Mucosa of stomach (tissue), 1 donor: ENCODE measurements at regions not wholly inside any gene's neighbourhood (a gene's known extent, or its start where the extent isn't known, plus 50 kb on each side); places are given as distances from the start of the nearest gene placed in this dataset.

ENCODE experiments used
- H3K27me3 ChIP-seq: one replicate; pipeline ENCODE4 v1.7.0; 2013; ENCODE audit warnings: mild to moderate bottlenecking, low read length; ENCODE audit not compliant: control insufficient read depth, insufficient read depth
- H3K36me3 ChIP-seq: one replicate; pipeline ENCODE4 v1.7.0; 2013; ENCODE audit warnings: low read length; ENCODE audit not compliant: control insufficient read depth, insufficient read depth
- H3K4me1 ChIP-seq: one replicate; pipeline ENCODE4 v1.7.0; 2013; ENCODE audit warnings: mild to moderate bottlenecking, low read length; ENCODE audit not compliant: control insufficient read depth, insufficient read depth
- H3K4me3 ChIP-seq: one replicate; pipeline ENCODE4 v1.7.0; 2013; ENCODE audit warnings: low read length
- H3K9ac ChIP-seq: one replicate; pipeline ENCODE4 v1.7.0; 2013; ENCODE audit warnings: mild to moderate bottlenecking, low read length, moderate library complexity
- H3K9me3 ChIP-seq: one replicate; pipeline ENCODE4 v1.7.0; 2013; ENCODE audit warnings: mild to moderate bottlenecking, low read length, moderate library complexity; ENCODE audit not compliant: control insufficient read depth
- donor health status: Pancreatic carcinoma.

DNA sequence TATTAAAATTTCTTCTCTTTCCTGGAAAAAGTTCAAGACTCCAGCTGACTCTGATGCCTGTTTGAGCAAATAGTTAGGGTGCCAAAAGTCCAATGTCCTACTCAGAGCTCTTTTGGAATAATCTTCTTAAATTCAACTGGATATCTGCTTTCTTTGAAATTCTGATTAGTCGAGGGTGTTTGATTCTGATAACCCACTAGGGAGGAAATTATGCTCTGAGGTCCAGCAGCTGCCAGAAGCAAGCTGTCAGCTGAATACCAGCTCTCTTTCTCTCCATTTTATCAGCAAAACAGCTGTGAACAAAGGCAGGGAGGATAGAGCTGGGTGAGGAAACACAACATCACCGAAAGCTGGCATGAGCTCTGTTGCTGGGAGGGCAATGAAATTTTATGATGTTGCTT, 141.5 kb downstream of the CAND1 start:
- H3K4me3 ChIP-seq: no peak overlapping the region
- H3K4me1 ChIP-seq: peaks cover 4% of the 10 kb centered on the region
- no peaks in the 10 kb centered on the region for H3K36me3 ChIP-seq
- no peak overlapping the region for H3K9ac ChIP-seq
- H3K9me3 ChIP-seq: no peaks in the 10 kb centered on the region
- H3K27me3 ChIP-seq: no peaks in the 10 kb centered on the region

DNA sequence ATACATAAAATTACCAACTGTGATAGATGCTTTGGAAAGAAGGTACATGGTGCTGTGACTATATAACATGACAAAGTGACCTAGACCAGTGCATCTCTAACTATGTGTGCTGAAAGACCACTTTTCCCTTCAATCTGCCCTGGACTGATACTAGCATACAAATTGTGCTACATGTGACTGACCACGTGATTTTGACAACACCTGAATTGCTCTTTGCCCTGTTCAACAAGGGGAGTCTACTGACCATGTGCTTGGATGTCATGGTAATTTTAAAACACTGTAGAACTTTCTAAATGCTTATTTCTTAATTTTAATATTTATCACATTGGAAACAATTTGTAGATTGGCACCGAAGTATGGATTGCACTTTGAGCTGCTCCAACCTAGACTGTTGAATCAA, 142.4 kb downstream of the CAND1 start:
- no peaks in the 10 kb centered on the region for H3K36me3 ChIP-seq
- peaks cover 4% of the 10 kb centered on the region for H3K4me1 ChIP-seq
- H3K27me3 ChIP-seq: no peaks in the 10 kb centered on the region
- no peak overlapping the region for H3K4me3 ChIP-seq
- no peaks in the 10 kb centered on the region for H3K9me3 ChIP-seq
- no peak overlapping the region for H3K9ac ChIP-seq

DNA sequence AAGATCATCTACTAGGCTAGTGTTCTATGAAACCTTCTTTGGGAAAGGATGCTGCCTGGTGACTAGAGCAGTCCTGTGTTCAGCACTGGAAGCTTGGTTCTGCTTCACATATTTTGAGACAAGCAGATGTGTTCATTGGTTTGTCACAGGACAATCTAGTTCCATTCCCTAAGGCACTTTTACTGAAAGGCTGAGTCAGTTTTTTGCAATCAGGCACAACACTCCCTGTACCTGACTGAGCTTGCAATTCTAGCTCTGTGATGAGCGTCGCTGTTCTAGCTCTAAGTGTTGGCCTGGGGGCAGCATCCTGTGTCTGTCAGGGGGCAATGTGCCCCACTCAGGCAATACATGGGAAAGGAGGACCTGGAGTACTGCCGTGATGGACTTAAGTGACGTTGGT, 144.4 kb downstream of the CAND1 start:
- Histone ChIP-seq H3K9me3 (no peaks in the 10 kb centered on the region), H3K27me3 (no peaks in the 10 kb centered on the region), H3K9ac (no peak overlapping the region), H3K4me1 (peaks cover 4% of the 10 kb centered on the region), H3K4me3 (no peak overlapping the region), H3K36me3 (no peaks in the 10 kb centered on the region)

DNA sequence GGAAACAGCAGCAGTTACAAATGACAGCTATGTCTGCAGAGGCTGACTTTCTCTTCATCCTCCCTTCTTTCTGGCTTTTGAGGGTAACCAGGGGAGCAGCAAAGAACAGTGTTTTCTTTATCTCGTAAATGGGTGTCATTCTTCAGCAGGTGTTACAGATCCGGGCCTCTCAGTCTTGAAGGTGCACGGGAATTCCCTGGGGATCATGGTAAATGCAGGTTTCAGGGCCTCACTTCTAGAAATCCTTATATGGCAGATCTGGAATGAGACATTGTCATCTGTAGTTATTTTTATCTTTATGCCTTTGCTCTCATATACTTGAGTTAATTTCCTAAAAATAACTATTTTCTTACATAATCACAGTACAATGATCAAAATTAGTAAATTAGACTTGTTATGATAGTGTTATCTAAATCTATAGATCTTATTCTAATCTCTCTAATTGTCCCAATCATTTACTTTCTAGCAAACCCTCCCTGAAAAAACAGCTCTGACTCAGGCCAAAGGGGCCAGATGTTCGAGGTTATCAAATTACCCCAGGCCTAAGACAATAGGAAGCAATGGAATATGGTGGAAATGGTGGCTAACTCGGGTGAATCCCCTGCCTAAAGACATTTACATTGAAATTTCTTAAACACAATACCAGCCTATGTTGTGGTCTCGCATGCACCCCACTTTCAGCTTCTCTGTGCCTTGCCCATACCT, 145.0 kb downstream of the CAND1 start:
- H3K36me3 ChIP-seq: no peaks in the 10 kb centered on the region
- no peak overlapping the region for H3K9ac ChIP-seq
- H3K4me3 ChIP-seq: no peak overlapping the region
- H3K27me3 ChIP-seq: no peaks in the 10 kb centered on the region
- H3K9me3 ChIP-seq: no peaks in the 10 kb centered on the region
- peaks cover 4% of the 10 kb centered on the region for H3K4me1 ChIP-seq

DNA sequence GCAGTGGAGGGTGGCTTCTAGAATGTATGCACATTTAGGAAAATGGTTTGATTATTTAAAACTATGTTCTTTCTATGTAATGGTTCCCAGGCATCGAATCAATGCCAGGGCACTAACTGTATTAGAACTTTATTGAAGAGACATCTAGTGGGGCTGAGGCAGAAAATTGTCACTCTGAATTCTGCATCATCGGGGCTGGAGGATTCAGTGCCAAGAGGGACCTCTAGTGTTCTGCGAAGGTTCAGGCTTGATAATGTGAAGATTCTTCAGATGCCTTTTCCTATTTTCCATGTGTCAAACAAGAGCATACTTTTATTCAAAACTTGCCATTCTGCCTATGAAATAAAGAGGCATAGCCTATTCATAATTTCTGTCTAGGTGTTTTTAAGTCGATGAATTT, 146.3 kb downstream of the CAND1 start:
- Histone ChIP-seq H3K27me3 (no peaks in the 10 kb centered on the region), H3K9ac (no peak overlapping the region), H3K9me3 (no peaks in the 10 kb centered on the region), H3K36me3 (no peaks in the 10 kb centered on the region), H3K4me3 (no peak overlapping the region), H3K4me1 (peaks cover 9% of the 10 kb centered on the region)

DNA sequence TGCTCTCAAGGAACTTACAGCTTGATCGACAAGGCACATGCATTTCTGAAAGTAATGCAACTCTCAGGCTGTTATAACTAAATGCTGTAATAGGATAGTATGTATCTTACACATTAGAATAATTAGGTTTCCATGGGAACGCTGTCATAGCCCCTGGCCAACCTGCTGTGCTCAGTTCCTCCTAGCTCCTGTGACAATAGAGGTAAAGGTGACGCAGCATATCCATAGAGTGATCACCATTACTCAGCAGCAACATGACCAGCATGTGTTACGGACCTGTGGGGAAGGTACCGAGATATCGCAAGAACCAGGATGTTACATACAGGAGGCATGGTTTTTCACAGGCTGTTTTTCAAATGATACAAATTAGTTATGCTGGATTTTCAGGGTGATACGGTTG, 150.7 kb downstream of the CAND1 start:
- Histone ChIP-seq H3K27me3 (no peaks in the 10 kb centered on the region), H3K4me3 (no peak overlapping the region), H3K4me1 (peaks cover 12% of the 10 kb centered on the region), H3K9me3 (no peaks in the 10 kb centered on the region), H3K36me3 (no peaks in the 10 kb centered on the region), H3K9ac (no peak overlapping the region)

DNA sequence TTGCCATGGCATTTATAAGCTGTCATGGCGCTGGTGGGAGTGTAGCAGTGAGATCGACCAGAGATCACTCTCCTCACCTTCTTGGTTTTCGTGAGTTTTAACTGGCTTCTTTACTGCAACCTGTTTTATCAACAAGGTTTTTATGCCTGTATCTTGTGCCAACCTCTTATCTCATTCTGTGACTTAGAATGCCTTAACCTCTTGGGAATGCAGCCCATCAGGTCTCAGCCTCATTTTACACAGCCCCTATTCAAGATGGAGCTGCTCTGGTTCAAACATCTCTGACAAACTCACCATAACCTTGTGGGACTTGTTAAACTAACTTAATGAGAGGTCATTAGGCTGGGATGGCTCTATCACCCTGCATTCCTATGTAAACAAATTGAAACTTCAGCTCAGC, 151.3 kb downstream of the CAND1 start:
- H3K9me3 ChIP-seq: no peaks in the 10 kb centered on the region
- H3K4me1 ChIP-seq: peaks cover 19% of the 10 kb centered on the region
- H3K9ac ChIP-seq: no peak overlapping the region
- H3K4me3 ChIP-seq: no peak overlapping the region
- no peaks in the 10 kb centered on the region for H3K27me3 ChIP-seq
- H3K36me3 ChIP-seq: no peaks in the 10 kb centered on the region

DNA sequence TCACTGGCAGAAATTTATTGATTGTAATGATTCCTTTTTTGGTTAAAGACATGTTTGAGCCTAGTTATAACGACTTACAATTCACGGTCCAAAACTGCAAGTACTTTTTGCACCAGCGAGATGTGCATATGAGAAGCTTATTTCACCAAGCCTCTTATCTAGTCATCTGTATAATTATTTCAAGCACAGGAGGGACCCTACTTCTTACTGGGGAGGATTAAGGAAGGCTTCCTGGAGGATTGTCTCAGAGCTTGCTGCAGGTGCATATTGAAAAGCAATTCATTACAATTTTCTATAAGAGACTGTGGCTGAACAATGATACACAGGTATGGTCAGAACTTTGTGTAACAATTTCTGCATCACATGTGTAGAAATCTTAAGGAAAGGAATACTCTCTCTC, 152.9 kb downstream of the CAND1 start:
- Histone ChIP-seq H3K4me3 (no peak overlapping the region), H3K36me3 (no peaks in the 10 kb centered on the region), H3K9me3 (no peaks in the 10 kb centered on the region), H3K27me3 (no peaks in the 10 kb centered on the region), H3K9ac (no peak overlapping the region), H3K4me1 (peaks cover 35% of the 10 kb centered on the region)

DNA sequence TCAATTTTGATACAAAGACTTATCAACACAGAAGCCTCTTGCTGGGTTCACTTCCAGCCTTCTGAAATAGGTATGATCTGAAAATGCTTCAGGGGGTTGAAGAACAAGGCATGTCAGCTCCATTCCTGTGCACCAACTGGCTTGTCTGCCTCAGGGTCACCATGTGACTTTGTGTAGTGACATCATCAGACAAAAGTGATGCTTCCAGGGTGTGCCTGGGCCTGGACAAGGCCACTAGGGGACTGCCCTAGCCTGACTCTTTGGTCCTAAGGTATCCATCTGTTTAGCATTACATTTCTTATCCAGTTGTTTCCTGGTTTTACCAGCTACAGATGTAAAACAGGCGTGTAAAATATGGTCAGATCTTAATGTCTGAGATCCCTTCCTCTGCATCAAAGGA, 155.6 kb downstream of the CAND1 start:
- Histone ChIP-seq H3K9me3 (no peaks in the 10 kb centered on the region), H3K4me1 (peaks cover 44% of the 10 kb centered on the region), H3K36me3 (no peaks in the 10 kb centered on the region), H3K4me3 (no peak overlapping the region), H3K9ac (no peak overlapping the region), H3K27me3 (no peaks in the 10 kb centered on the region)

DNA sequence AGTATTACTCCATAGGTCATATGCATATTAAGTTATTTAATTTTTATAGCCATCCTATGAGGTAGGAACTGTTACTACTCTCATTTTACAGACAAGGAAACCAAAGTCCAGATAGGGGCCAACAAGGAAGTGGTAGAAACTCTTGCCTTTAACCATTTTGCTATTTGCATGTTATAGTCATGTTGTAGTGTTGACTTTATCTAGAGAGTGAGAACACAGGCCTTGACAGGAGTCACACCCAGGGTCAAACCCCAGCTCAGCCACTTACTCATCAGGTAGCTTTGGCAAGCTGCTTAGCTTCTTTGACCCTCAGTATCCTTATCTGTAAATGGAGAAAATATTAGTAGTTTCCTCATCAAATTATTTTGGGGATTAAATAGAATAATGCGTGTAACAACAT, 156.2 kb downstream of the CAND1 start:
- Histone ChIP-seq H3K9ac (no peak overlapping the region), H3K4me1 (peaks cover 39% of the 10 kb centered on the region)

DNA sequence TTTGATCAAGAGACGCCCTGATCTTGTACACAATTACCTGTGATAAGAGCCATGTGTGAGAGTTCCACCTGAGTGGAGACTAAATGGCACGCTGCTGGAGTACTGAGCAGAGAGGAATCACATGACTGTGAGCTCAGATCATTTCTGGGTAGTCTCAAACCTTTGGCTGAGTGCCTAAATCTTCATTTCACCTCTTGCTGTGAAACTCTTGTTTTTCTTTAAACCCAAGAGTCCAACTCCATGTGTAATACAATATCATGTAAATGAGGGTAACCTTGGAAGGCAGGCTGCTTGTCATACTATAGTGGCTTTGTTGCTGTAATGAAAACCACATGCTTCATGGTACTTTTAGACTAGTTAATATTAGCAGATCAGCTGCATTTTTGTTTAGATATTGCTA, 156.9 kb downstream of the CAND1 start:
- H3K4me1 ChIP-seq: peaks cover 35% of the 10 kb centered on the region
- H3K36me3 ChIP-seq: no peaks in the 10 kb centered on the region
- no peak overlapping the region for H3K9ac ChIP-seq
- H3K9me3 ChIP-seq: no peaks in the 10 kb centered on the region
- H3K4me3 ChIP-seq: no peak overlapping the region
- H3K27me3 ChIP-seq: no peaks in the 10 kb centered on the region

More for the DNA sequence above, 156.2 kb downstream of the CAND1 start:
- no peaks in the 10 kb centered on the region for H3K36me3 ChIP-seq
- no peak overlapping the region for H3K4me3 ChIP-seq
- H3K9me3 ChIP-seq: no peaks in the 10 kb centered on the region
- no peaks in the 10 kb centered on the region for H3K27me3 ChIP-seq

DNA sequence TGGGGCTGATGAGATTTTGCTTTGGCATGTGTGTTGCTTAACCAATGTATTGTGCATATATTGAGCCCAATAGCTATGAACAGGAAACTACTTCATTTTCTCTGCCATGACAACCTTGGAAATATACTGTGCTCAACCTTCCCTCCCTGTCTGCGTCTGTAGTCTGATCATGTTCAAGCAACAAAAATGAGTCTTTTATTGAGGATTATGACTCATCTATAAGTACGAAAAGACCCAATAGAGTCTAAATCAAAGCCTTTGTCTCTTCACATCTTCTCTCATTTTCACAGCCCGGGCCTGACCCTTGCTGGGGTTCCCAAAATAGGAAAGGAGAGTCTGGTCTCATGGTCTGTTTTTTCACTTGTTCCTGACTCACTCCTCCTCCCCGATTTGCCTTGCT, 158.2 kb downstream of the CAND1 start:
- H3K36me3 ChIP-seq: no peaks in the 10 kb centered on the region
- peaks cover 35% of the 10 kb centered on the region for H3K4me1 ChIP-seq
- no peak overlapping the region for H3K4me3 ChIP-seq
- H3K9ac ChIP-seq: no peak overlapping the region
- no peaks in the 10 kb centered on the region for H3K27me3 ChIP-seq
- no peaks in the 10 kb centered on the region for H3K9me3 ChIP-seq

DNA sequence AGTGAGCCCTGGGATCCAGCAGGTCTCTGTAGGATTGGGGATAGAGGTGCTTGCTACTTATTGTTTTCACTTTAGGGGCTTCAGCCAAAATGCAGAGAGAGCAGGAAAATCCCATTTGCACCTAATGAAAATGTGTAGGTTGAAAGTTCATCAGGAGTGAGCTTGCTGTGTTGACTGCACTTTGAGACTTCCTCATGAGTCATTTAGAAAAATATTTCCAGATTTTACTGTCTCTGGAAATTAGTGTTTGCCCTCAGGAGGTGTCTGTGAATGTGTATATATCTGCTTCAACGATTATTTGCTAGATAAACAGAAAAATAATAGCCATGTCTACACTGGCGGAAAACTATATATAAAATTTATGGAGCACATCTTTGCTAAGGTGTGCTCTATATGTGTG, 159.3 kb downstream of the CAND1 start:
- H3K27me3 ChIP-seq: no peaks in the 10 kb centered on the region
- H3K9ac ChIP-seq: no peak overlapping the region
- no peaks in the 10 kb centered on the region for H3K36me3 ChIP-seq
- no peak overlapping the region for H3K4me3 ChIP-seq
- peaks cover 35% of the 10 kb centered on the region for H3K4me1 ChIP-seq
- H3K9me3 ChIP-seq: no peaks in the 10 kb centered on the region
